ENCODE measurements at regions not wholly inside any gene's neighbourhood (a gene's known extent, or its start where the extent isn't known, plus 50 kb on each side); places are given as distances from the start of the nearest gene placed in this dataset.

DNA sequence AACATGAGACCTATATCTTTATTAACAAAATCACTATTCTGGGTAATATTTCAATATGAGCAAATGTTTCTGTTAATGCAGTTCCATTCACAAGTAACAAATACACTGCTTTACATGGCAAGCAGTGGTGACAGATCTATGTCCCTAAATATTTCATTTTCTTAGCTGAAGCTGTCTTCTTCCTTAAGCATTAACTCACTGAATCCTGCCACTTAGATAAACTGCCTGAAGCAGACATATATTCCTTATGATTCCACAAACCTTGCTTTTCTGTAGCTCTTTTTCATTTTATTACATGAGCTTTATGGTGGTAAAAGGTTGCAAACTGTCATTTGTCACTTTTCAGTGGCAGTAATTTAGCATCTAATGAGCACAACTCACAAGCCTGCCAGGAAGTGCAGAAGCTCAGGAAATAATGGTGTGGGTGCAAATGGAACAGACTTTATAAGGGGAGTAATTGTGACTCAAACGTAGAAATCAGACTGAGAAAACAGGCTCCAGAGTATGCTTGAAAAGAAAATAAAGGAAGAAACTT is 217.2 kb downstream of the XPNPEP1 start:
- Histone ChIP-seq H3K27ac (ENCODE audit: low read length) (no peak overlapping the region), H3K9me3 (ENCODE audit: control insufficient read depth, insufficient read depth, low read depth, low read length) (no peaks in the 10 kb centered on the region), H3K27me3 (ENCODE audit: control insufficient read depth, insufficient read depth, low read length) (no peaks in the 10 kb centered on the region), H3K4me1 (ENCODE audit: control insufficient read depth, insufficient read depth, low read length) (no peaks in the 10 kb centered on the region), H3K36me3 (ENCODE audit: control insufficient read depth, insufficient read depth, low read length) (no peaks in the 10 kb centered on the region), H3K4me3 (ENCODE audit: low read depth in 2 of 2, low read length in 2 of 2) (no peak overlapping the region)
- DNase-seq (ENCODE audit: low read depth, low spot score) (no peak), ATAC-seq (no peak)
- ChIA-PET CTCF (no interaction called here), POLR2A (no interaction called here)
- intact Hi-C loops (cut with micrococcal nuclease; ENCODE audit: unreplicated experiment): no loop called here
- no TSS peak for BruUV-seq (replicated peaks)
- TF ChIP-seq SIN3A (IDR thresholded peaks at IDR 0.05; ENCODE audit: borderline replicate concordance, insufficient read depth, low read depth, low read length) (no peak), TCF7L2 (IDR thresholded peaks at IDR 0.05; ENCODE audit: low read depth, low read length) (no peak)
- in situ Hi-C loops (cut with HindIII; ENCODE audit: low pct_unique_long_range_greater_than_20kb, low sequenced_read_pairs): no loop called here

- no peak overlapping the region for H3K4me3 ChIP-seq (ENCODE audit: low read depth in 2 of 2, low read length in 2 of 2)
- ATAC-seq: no peak
- H3K27me3 ChIP-seq (ENCODE audit: control insufficient read depth, insufficient read depth, low read length): no peaks in the 10 kb centered on the region
- no peak overlapping the region for H3K27ac ChIP-seq (ENCODE audit: low read length)
- in situ Hi-C loops (cut with HindIII; ENCODE audit: low pct_unique_long_range_greater_than_20kb, low sequenced_read_pairs): no loop called here
- no TSS peak for BruUV-seq (replicated peaks)
- CTCF ChIA-PET: no interaction called here
- intact Hi-C loops (cut with micrococcal nuclease; ENCODE audit: unreplicated experiment): no loop called here
- DNase-seq (ENCODE audit: low read depth, low spot score): no peak
- POLR2A ChIA-PET: no interaction called here
- no peaks in the 10 kb centered on the region for H3K4me1 ChIP-seq (ENCODE audit: control insufficient read depth, insufficient read depth, low read length)
- H3K36me3 ChIP-seq (ENCODE audit: control insufficient read depth, insufficient read depth, low read length): no peaks in the 10 kb centered on the region
- H3K9me3 ChIP-seq (ENCODE audit: control insufficient read depth, insufficient read depth, low read depth, low read length): no peaks in the 10 kb centered on the region
- TF ChIP-seq, protein P1, sequence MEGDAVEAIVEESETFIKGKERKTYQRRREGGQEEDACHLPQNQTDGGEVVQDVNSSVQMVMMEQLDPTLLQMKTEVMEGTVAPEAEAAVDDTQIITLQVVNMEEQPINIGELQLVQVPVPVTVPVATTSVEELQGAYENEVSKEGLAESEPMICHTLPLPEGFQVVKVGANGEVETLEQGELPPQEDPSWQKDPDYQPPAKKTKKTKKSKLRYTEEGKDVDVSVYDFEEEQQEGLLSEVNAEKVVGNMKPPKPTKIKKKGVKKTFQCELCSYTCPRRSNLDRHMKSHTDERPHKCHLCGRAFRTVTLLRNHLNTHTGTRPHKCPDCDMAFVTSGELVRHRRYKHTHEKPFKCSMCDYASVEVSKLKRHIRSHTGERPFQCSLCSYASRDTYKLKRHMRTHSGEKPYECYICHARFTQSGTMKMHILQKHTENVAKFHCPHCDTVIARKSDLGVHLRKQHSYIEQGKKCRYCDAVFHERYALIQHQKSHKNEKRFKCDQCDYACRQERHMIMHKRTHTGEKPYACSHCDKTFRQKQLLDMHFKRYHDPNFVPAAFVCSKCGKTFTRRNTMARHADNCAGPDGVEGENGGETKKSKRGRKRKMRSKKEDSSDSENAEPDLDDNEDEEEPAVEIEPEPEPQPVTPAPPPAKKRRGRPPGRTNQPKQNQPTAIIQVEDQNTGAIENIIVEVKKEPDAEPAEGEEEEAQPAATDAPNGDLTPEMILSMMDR (IDR thresholded peaks at IDR 0.05): no peak
- no peak for TF ChIP-seq SIN3A (IDR thresholded peaks at IDR 0.05; ENCODE audit: borderline replicate concordance, insufficient read depth, low read depth, low read length)
- TF ChIP-seq, protein P2, sequence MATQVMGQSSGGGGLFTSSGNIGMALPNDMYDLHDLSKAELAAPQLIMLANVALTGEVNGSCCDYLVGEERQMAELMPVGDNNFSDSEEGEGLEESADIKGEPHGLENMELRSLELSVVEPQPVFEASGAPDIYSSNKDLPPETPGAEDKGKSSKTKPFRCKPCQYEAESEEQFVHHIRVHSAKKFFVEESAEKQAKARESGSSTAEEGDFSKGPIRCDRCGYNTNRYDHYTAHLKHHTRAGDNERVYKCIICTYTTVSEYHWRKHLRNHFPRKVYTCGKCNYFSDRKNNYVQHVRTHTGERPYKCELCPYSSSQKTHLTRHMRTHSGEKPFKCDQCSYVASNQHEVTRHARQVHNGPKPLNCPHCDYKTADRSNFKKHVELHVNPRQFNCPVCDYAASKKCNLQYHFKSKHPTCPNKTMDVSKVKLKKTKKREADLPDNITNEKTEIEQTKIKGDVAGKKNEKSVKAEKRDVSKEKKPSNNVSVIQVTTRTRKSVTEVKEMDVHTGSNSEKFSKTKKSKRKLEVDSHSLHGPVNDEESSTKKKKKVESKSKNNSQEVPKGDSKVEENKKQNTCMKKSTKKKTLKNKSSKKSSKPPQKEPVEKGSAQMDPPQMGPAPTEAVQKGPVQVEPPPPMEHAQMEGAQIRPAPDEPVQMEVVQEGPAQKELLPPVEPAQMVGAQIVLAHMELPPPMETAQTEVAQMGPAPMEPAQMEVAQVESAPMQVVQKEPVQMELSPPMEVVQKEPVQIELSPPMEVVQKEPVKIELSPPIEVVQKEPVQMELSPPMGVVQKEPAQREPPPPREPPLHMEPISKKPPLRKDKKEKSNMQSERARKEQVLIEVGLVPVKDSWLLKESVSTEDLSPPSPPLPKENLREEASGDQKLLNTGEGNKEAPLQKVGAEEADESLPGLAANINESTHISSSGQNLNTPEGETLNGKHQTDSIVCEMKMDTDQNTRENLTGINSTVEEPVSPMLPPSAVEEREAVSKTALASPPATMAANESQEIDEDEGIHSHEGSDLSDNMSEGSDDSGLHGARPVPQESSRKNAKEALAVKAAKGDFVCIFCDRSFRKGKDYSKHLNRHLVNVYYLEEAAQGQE (IDR thresholded peaks at IDR 0.05; ENCODE audit: insufficient read depth in 1 of 2, low read depth in 2 of 2, low read length in 1 of 2): no peak
- TF ChIP-seq TCF7L2 (IDR thresholded peaks at IDR 0.05; ENCODE audit: low read depth, low read length): no peak
- no peak for TF ChIP-seq POLR2AphosphoS5 (IDR thresholded peaks at IDR 0.05; ENCODE audit: low read depth, low read length)
Measured at GRCh38 chr10:109701633-109702215, 221.6 kb downstream of the XPNPEP1 start.

DNA sequence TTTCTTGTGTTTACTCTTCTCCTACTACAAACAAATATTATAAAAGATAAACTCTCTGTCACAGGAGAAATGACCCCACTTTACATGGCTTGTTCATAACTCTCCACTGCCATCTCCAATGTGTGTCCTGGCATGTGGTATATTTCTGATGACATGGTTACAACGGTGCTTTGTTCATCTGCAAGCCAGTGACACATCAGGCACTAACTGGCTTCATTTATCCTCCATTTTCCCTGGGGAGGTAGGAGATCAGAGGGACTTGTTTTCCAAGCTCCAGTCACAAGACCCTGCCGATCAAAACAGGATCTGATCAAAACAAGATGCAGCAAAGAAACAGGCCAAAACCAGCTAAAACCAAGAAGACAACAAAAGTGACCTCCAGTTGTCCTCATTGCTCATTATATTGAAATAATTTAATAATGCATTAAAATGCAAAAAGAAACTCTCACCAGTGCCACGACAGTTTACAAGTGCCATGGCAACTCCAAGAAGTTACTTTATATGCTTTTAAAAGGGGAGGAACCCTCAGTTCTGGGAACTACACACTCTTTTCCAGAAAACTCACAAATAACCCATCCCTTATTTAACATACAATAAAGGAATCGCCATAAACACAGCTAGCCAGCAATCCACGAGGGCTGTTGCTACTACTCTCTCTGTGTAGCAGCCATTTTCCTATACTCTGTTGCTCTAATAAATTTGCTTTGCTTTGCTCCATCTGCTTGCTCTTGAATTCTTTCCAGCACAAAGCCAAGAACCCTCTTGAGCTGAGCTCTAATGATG is 224.2 kb downstream of the XPNPEP1 start:
- in situ Hi-C loops (cut with HindIII; ENCODE audit: low pct_unique_long_range_greater_than_20kb, low sequenced_read_pairs) (no loop called here), intact Hi-C loops (cut with micrococcal nuclease; ENCODE audit: unreplicated experiment) (no loop called here)
- no TSS peak for BruUV-seq (replicated peaks)
- H3K4me3 ChIP-seq (ENCODE audit: low read depth in 2 of 2, low read length in 2 of 2): no peak overlapping the region
- no peak overlapping the region for H3K27ac ChIP-seq (ENCODE audit: low read length)
- POLR2A ChIA-PET: no interaction called here
- no peaks in the 10 kb centered on the region for H3K9me3 ChIP-seq (ENCODE audit: control insufficient read depth, insufficient read depth, low read depth, low read length)
- H3K27me3 ChIP-seq (ENCODE audit: control insufficient read depth, insufficient read depth, low read length): no peaks in the 10 kb centered on the region
- DNase-seq (ENCODE audit: low read depth, low spot score) (no peak), ATAC-seq (no peak)
- no peaks in the 10 kb centered on the region for H3K36me3 ChIP-seq (ENCODE audit: control insufficient read depth, insufficient read depth, low read length)
- CTCF ChIA-PET: no interaction called here
- TF ChIP-seq, protein P1 (IDR thresholded peaks at IDR 0.05): no peak
- TF ChIP-seq POLR2AphosphoS5 (IDR thresholded peaks at IDR 0.05; ENCODE audit: low read depth, low read length) (no peak), TCF7L2 (IDR thresholded peaks at IDR 0.05; ENCODE audit: low read depth, low read length) (no peak), SIN3A (IDR thresholded peaks at IDR 0.05; ENCODE audit: borderline replicate concordance, insufficient read depth, low read depth, low read length) (no peak)
- TF ChIP-seq, protein P2 (IDR thresholded peaks at IDR 0.05; ENCODE audit: insufficient read depth in 1 of 2, low read depth in 2 of 2, low read length in 1 of 2): no peak
- H3K4me1 ChIP-seq (ENCODE audit: control insufficient read depth, insufficient read depth, low read length): no peaks in the 10 kb centered on the region

Data from Panc1 (cell line).